ENCODE measurements at regions not wholly inside any gene's neighbourhood (a gene's known extent, or its start where the extent isn't known, plus 50 kb on each side); places are given as distances from the start of the nearest gene placed in this dataset.

DNA sequence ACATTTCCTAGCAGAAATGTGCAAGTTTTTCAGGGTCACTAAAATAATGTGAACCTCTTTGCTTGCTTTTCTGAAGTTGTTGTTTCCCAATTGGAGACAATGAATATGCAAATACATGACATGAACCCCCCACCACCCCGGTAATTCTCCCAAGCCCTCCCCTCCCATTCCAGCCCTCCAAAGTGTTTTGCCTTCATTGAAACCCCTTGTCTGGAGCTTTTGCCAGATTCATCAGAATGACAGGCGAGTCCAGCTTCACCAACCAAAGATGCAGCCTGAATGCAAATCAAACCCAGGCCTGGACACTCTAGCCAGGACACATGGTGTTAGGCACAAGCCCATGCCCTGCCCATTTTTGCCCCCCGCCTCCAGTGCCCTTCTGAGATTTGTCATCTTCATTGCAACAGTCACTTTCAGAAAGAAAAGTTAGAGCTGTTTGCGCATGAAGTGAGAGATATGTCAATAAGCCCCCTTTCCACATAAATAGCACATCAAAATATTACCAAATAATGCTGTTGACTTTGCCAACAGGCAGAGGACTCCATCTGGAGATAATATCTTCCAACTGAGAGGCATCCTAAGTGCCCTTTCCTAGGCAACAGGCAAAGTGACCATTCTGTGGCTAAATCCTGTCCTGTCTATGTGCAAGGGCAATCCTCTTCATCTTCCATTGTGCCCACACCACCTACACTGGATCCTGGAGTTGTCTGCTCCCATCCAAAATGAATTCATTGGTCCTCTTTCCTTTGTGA lies 145.6 kb upstream of the NFIA start:
- no peaks in the 10 kb centered on the region for H3K27me3 ChIP-seq (ENCODE audit: low read depth)
- DNase-seq, result no peak
- no peak for ATAC-seq
- TF ChIP-seq CTCF (IDR thresholded peaks at IDR 0.05), result no peak
- no peaks in the 10 kb centered on the region for H3K9me3 ChIP-seq
- no peak overlapping the region for H3K4me3 ChIP-seq
- H3K4me1 ChIP-seq, result no peaks in the 10 kb centered on the region
- H3K36me3 ChIP-seq, result no peaks in the 10 kb centered on the region
- H3K27ac ChIP-seq, result no peak overlapping the region
- intact Hi-C loops (cut with DNase I), result no loop called here

- no peaks in the 10 kb centered on the region for H3K4me1 ChIP-seq
These were observed 146.2 kb upstream of the NFIA start for GRCh38 chr1:60936163-60936562.

DNA sequence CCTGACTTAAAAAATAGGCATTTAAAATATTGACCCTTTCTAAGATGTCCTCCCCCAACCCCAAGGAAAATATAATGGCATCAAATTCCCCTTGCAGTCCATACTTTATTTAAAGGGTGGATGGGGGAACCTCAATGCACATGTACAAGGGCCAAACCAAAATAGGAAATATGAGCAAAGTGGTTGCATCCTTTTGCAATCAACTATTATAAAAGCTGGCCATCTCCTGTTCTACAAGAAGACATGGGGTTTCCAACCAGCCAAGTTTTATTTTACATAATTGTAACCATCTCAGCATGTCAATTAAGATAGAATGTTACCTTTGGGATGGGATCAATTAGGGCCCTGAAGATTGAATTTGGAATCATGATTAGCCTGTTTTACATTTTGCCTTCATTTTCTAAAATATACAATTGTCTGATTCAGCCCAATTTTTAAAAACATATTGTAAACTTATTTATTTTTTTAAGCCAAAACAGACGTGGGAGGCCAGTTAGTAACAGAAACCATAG lies 146.7 kb upstream of the NFIA start:
- no peak overlapping the region for H3K4me3 ChIP-seq
- ATAC-seq, result no peak
- no peaks in the 10 kb centered on the region for H3K9me3 ChIP-seq
- no peak overlapping the region for H3K27ac ChIP-seq
- H3K27me3 ChIP-seq (ENCODE audit: low read depth), result no peaks in the 10 kb centered on the region
- no peak for TF ChIP-seq CTCF (IDR thresholded peaks at IDR 0.05)
- no peaks in the 10 kb centered on the region for H3K36me3 ChIP-seq
- H3K4me1 ChIP-seq, result no peaks in the 10 kb centered on the region
- intact Hi-C loops (cut with DNase I), result no loop called here
- DNase-seq, result no peak

More at GRCh38 chr1:60936163-60936562, 146.2 kb upstream of the NFIA start:
- Histone ChIP-seq H3K9me3 (no peaks in the 10 kb centered on the region), H3K27ac (no peak overlapping the region), H3K36me3 (no peaks in the 10 kb centered on the region), H3K4me3 (no peak overlapping the region), H3K27me3 (ENCODE audit: low read depth) (no peaks in the 10 kb centered on the region)
- no peak for DNase-seq
- intact Hi-C loops (cut with DNase I), result no loop called here
- TF ChIP-seq CTCF (IDR thresholded peaks at IDR 0.05), result no peak
- no peak for ATAC-seq

GRCh38 chr1:60930130-60930529 lies 152.2 kb upstream of the NFIA start:
- intact Hi-C loops (cut with DNase I), result no loop called here
- ATAC-seq, result no peak

More at GRCh38 chr1:60930130-60930529, 152.2 kb upstream of the NFIA start:
- H3K4me1 ChIP-seq, result no peaks in the 10 kb centered on the region
- H3K9me3 ChIP-seq, result no peaks in the 10 kb centered on the region
- no peak overlapping the region for H3K4me3 ChIP-seq
- no peaks in the 10 kb centered on the region for H3K36me3 ChIP-seq
- no peak overlapping the region for H3K27ac ChIP-seq
- DNase-seq, result no peak
- no peak for TF ChIP-seq CTCF (IDR thresholded peaks at IDR 0.05)
- no peaks in the 10 kb centered on the region for H3K27me3 ChIP-seq (ENCODE audit: low read depth)
